ENCODE measurements at regions not wholly inside any gene's neighbourhood (a gene's known extent, or its start where the extent isn't known, plus 50 kb on each side); places are given as distances from the start of the nearest gene placed in this dataset.
"Not testable (repeated sequence)": the region's sequence is repeated elsewhere in the genome, so short reads cannot be mapped to it uniquely, and the experiment has no call there.

DNA sequence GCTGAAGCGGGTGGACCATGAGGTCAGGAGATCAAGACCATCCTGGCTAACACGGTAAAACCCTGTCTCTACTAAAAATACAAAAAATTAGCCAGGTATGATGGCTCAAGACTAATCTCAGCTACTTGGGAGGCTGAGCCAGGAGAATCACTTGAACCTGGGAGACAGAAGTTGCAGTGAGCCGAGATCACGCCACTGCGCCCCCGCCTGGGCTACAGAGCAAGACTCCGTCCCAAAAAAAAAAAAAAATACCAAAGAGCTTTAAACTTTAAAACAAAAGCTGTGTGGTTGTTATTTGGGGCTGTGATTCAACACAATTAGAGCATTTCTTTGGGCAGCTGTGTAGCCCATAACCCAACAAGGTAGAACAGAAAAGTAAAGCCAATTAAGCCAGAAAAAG is 259.9 kb downstream of the GALC start:
- TF ChIP-seq POLR2AphosphoS5 (IDR thresholded peaks at IDR 0.05); EP300 (conservative IDR thresholded peaks at IDR 0.05; ENCODE audit: poor library complexity, severe bottlenecking); EZH2 (IDR thresholded peaks at IDR 0.05; ENCODE audit: borderline replicate concordance, insufficient read depth, low read length, poor library complexity, severe bottlenecking); TAF1 (IDR thresholded peaks at IDR 0.05; ENCODE audit: low read depth); MXI1 (conservative IDR thresholded peaks at IDR 0.05; ENCODE audit: poor library complexity, severe bottlenecking); RAD21 (conservative IDR thresholded peaks at IDR 0.05): not testable (repeated sequence)
- TF ChIP-seq, protein P1, sequence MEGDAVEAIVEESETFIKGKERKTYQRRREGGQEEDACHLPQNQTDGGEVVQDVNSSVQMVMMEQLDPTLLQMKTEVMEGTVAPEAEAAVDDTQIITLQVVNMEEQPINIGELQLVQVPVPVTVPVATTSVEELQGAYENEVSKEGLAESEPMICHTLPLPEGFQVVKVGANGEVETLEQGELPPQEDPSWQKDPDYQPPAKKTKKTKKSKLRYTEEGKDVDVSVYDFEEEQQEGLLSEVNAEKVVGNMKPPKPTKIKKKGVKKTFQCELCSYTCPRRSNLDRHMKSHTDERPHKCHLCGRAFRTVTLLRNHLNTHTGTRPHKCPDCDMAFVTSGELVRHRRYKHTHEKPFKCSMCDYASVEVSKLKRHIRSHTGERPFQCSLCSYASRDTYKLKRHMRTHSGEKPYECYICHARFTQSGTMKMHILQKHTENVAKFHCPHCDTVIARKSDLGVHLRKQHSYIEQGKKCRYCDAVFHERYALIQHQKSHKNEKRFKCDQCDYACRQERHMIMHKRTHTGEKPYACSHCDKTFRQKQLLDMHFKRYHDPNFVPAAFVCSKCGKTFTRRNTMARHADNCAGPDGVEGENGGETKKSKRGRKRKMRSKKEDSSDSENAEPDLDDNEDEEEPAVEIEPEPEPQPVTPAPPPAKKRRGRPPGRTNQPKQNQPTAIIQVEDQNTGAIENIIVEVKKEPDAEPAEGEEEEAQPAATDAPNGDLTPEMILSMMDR (IDR thresholded peaks at IDR 0.05; ENCODE audit: poor library complexity, severe bottlenecking): not testable (repeated sequence)
- TF ChIP-seq, protein P2, sequence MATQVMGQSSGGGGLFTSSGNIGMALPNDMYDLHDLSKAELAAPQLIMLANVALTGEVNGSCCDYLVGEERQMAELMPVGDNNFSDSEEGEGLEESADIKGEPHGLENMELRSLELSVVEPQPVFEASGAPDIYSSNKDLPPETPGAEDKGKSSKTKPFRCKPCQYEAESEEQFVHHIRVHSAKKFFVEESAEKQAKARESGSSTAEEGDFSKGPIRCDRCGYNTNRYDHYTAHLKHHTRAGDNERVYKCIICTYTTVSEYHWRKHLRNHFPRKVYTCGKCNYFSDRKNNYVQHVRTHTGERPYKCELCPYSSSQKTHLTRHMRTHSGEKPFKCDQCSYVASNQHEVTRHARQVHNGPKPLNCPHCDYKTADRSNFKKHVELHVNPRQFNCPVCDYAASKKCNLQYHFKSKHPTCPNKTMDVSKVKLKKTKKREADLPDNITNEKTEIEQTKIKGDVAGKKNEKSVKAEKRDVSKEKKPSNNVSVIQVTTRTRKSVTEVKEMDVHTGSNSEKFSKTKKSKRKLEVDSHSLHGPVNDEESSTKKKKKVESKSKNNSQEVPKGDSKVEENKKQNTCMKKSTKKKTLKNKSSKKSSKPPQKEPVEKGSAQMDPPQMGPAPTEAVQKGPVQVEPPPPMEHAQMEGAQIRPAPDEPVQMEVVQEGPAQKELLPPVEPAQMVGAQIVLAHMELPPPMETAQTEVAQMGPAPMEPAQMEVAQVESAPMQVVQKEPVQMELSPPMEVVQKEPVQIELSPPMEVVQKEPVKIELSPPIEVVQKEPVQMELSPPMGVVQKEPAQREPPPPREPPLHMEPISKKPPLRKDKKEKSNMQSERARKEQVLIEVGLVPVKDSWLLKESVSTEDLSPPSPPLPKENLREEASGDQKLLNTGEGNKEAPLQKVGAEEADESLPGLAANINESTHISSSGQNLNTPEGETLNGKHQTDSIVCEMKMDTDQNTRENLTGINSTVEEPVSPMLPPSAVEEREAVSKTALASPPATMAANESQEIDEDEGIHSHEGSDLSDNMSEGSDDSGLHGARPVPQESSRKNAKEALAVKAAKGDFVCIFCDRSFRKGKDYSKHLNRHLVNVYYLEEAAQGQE (IDR thresholded peaks at IDR 0.05; ENCODE audit: borderline replicate concordance): not testable (repeated sequence)
